Activated T-helper 17 cell treated with anti-CD3 and anti-CD28 coated beads, Interleukin-2, amount 50 U/mL, for 72 hours (primary cell): ENCODE measurements at regions not wholly inside any gene's neighbourhood (a gene's known extent, or its start where the extent isn't known, plus 50 kb on each side); places are given as distances from the start of the nearest gene placed in this dataset.

Experiments used
- ATAC-seq: fragments of 150-1000 bp; cut with Tn5 transposase; replicated peaks from 2 replicates; pipeline ENCODE4 v1.10.0; 2021; ENCODE audit warnings: mild to moderate bottlenecking, moderate library complexity
- H3K27ac Mint-ChIP-seq: one replicate; pipeline ENCODE4 v1.8.0; 2022; ENCODE audit warnings: mixed read lengths
- H3K27me3 Mint-ChIP-seq: one replicate; pipeline ENCODE4 v1.8.0; 2022; ENCODE audit warnings: mixed read lengths
- H3K36me3 Mint-ChIP-seq: one replicate; pipeline ENCODE4 v1.8.0; 2022; ENCODE audit warnings: low read depth, mild to moderate bottlenecking, mixed read lengths
- H3K4me1 Mint-ChIP-seq: one replicate; pipeline ENCODE4 v1.8.0; 2022; ENCODE audit warnings: mixed read lengths
- H3K4me3 Mint-ChIP-seq: one replicate; pipeline ENCODE4 v1.8.0; 2022; ENCODE audit warnings: mild to moderate bottlenecking, mixed read lengths
- H3K9me3 Mint-ChIP-seq: one replicate; pipeline ENCODE4 v1.8.0; 2022; ENCODE audit warnings: mixed read lengths

- Mint-ChIP-seq H3K27ac (no peak overlapping the region), H3K4me3 (no peak overlapping the region), H3K9me3 (no peaks in the 10 kb centered on the region), H3K36me3 (no peaks in the 10 kb centered on the region), H3K4me1 (no peaks in the 10 kb centered on the region), H3K27me3 (peaks cover 22% of the 10 kb centered on the region)
- ATAC-seq = no peak
Observed at GRCh38 chr1:230515451-230516145, 89.5 kb upstream of the PGBD5 start.

- Mint-ChIP-seq H3K9me3 (no peaks in the 10 kb centered on the region), H3K4me3 (no peak overlapping the region), H3K36me3 (no peaks in the 10 kb centered on the region), H3K27me3 (peaks cover 27% of the 10 kb centered on the region), H3K27ac (no peak overlapping the region), H3K4me1 (peaks cover 9% of the 10 kb centered on the region)
- no peak for ATAC-seq
Observed at GRCh38 chr1:230510496-230510895, 84.4 kb upstream of the PGBD5 start.

- Mint-ChIP-seq H3K9me3 (no peaks in the 10 kb centered on the region), H3K4me1 (peaks cover 9% of the 10 kb centered on the region), H3K27me3 (peaks cover 27% of the 10 kb centered on the region), H3K27ac (no peak overlapping the region), H3K36me3 (no peaks in the 10 kb centered on the region), H3K4me3 (no peak overlapping the region)
- ATAC-seq = peak; percentile 78
Observed at GRCh38 chr1:230509281-230509977, 83.3 kb upstream of the PGBD5 start.

GRCh38 chr1:230507666-230508402, 81.7 kb upstream of the PGBD5 start:
- no peak for ATAC-seq
- Mint-ChIP-seq H3K27ac (no peak overlapping the region), H3K36me3 (no peaks in the 10 kb centered on the region), H3K4me1 (peaks cover 9% of the 10 kb centered on the region), H3K4me3 (no peak overlapping the region), H3K9me3 (no peaks in the 10 kb centered on the region), H3K27me3 (peaks cover 15% of the 10 kb centered on the region)

GRCh38 chr1:230507236-230507635, 81.1 kb upstream of the PGBD5 start:
- Mint-ChIP-seq H3K27ac (no peak overlapping the region), H3K4me3 (no peak overlapping the region), H3K9me3 (no peaks in the 10 kb centered on the region), H3K27me3 (peaks cover 13% of the 10 kb centered on the region), H3K4me1 (peaks cover 9% of the 10 kb centered on the region), H3K36me3 (no peaks in the 10 kb centered on the region)
- no peak for ATAC-seq

- ATAC-seq = no peak
- Mint-ChIP-seq H3K27me3 (peaks cover 13% of the 10 kb centered on the region), H3K36me3 (no peaks in the 10 kb centered on the region), H3K9me3 (no peaks in the 10 kb centered on the region), H3K27ac (no peak overlapping the region), H3K4me3 (no peak overlapping the region), H3K4me1 (peaks cover 9% of the 10 kb centered on the region)
Observed at GRCh38 chr1:230506451-230506850, 80.3 kb upstream of the PGBD5 start.

GRCh38 chr1:230504310-230504709, 78.2 kb upstream of the PGBD5 start:
- peaks cover 11% of the 10 kb centered on the region for H3K27me3 Mint-ChIP-seq
- H3K9me3 Mint-ChIP-seq = no peaks in the 10 kb centered on the region
- H3K4me1 Mint-ChIP-seq = peaks cover 9% of the 10 kb centered on the region
- no peak overlapping the region for H3K4me3 Mint-ChIP-seq
- H3K36me3 Mint-ChIP-seq = no peaks in the 10 kb centered on the region
- H3K27ac Mint-ChIP-seq = no peak overlapping the region
- ATAC-seq = no peak

GRCh38 chr1:230503726-230504125, 77.6 kb upstream of the PGBD5 start:
- Mint-ChIP-seq H3K36me3 (no peaks in the 10 kb centered on the region), H3K4me1 (peaks cover 9% of the 10 kb centered on the region), H3K9me3 (no peaks in the 10 kb centered on the region), H3K27ac (no peak overlapping the region), H3K4me3 (no peak overlapping the region), H3K27me3 (peaks cover 14% of the 10 kb centered on the region)
- no peak for ATAC-seq

GRCh38 chr1:230502996-230503395, 76.9 kb upstream of the PGBD5 start:
- Mint-ChIP-seq H3K9me3 (no peaks in the 10 kb centered on the region), H3K36me3 (no peaks in the 10 kb centered on the region), H3K4me3 (no peak overlapping the region), H3K4me1 (peaks cover 9% of the 10 kb centered on the region), H3K27me3 (peaks cover 21% of the 10 kb centered on the region), H3K27ac (no peak overlapping the region)
- ATAC-seq = no peak

GRCh38 chr1:230502306-230502705, 76.2 kb upstream of the PGBD5 start:
- no peaks in the 10 kb centered on the region for H3K36me3 Mint-ChIP-seq
- H3K4me1 Mint-ChIP-seq = peaks cover 3% of the 10 kb centered on the region
- ATAC-seq = no peak
- no peak overlapping the region for H3K27ac Mint-ChIP-seq
- H3K9me3 Mint-ChIP-seq = no peaks in the 10 kb centered on the region
- no peak overlapping the region for H3K4me3 Mint-ChIP-seq
- H3K27me3 Mint-ChIP-seq = peaks cover 16% of the 10 kb centered on the region

GRCh38 chr1:230501849-230502248, 75.7 kb upstream of the PGBD5 start:
- no peak for ATAC-seq
- Mint-ChIP-seq H3K36me3 (no peaks in the 10 kb centered on the region), H3K9me3 (no peaks in the 10 kb centered on the region), H3K27me3 (peaks cover 16% of the 10 kb centered on the region), H3K4me3 (no peak overlapping the region), H3K27ac (no peak overlapping the region), H3K4me1 (no peaks in the 10 kb centered on the region)

GRCh38 chr1:230501242-230501641, 75.1 kb upstream of the PGBD5 start:
- no peaks in the 10 kb centered on the region for H3K4me1 Mint-ChIP-seq
- no peak overlapping the region for H3K4me3 Mint-ChIP-seq
- H3K9me3 Mint-ChIP-seq = no peaks in the 10 kb centered on the region
- peaks cover 16% of the 10 kb centered on the region for H3K27me3 Mint-ChIP-seq
- no peak overlapping the region for H3K27ac Mint-ChIP-seq
- no peak for ATAC-seq
- no peaks in the 10 kb centered on the region for H3K36me3 Mint-ChIP-seq

- H3K4me1 Mint-ChIP-seq = no peaks in the 10 kb centered on the region
- no peak for ATAC-seq
- no peak overlapping the region for H3K4me3 Mint-ChIP-seq
- H3K27me3 Mint-ChIP-seq = peaks cover 16% of the 10 kb centered on the region
- H3K9me3 Mint-ChIP-seq = no peaks in the 10 kb centered on the region
- H3K36me3 Mint-ChIP-seq = no peaks in the 10 kb centered on the region
- no peak overlapping the region for H3K27ac Mint-ChIP-seq
Observed at GRCh38 chr1:230500063-230500462, 73.9 kb upstream of the PGBD5 start.

GRCh38 chr1:230499496-230499895, 73.4 kb upstream of the PGBD5 start:
- no peaks in the 10 kb centered on the region for H3K4me1 Mint-ChIP-seq
- no peaks in the 10 kb centered on the region for H3K36me3 Mint-ChIP-seq
- no peak for ATAC-seq
- H3K4me3 Mint-ChIP-seq = no peak overlapping the region
- no peak overlapping the region for H3K27ac Mint-ChIP-seq
- peaks cover 20% of the 10 kb centered on the region for H3K27me3 Mint-ChIP-seq
- H3K9me3 Mint-ChIP-seq = no peaks in the 10 kb centered on the region

- Mint-ChIP-seq H3K27ac (no peak overlapping the region), H3K4me3 (no peak overlapping the region), H3K4me1 (no peaks in the 10 kb centered on the region), H3K36me3 (no peaks in the 10 kb centered on the region), H3K27me3 (peaks cover 23% of the 10 kb centered on the region), H3K9me3 (no peaks in the 10 kb centered on the region)
- ATAC-seq = no peak
Observed at GRCh38 chr1:230498704-230499103, 72.6 kb upstream of the PGBD5 start.
